HG03442 (cell line): ENCODE measurements at regions not wholly inside any gene's neighbourhood (a gene's known extent, or its start where the extent isn't known, plus 50 kb on each side); places are given as distances from the start of the nearest gene placed in this dataset.

Experiments
- ATAC-seq: cut with Tn5 transposase; IDR thresholded peaks from one replicate; pipeline ENCODE4 v1.9.1; 2021; ENCODE audit warnings: mild to moderate bottlenecking, moderate library complexity; ENCODE audit not compliant: unreplicated experiment

- no peak for ATAC-seq
These were observed 86.3 kb upstream of the PMEPA1 start for GRCh38 chr20:57795977-57796560.

- no peak for ATAC-seq
These were observed 85.5 kb upstream of the PMEPA1 start for GRCh38 chr20:57795342-57795697.

- no peak for ATAC-seq
These were observed 85.0 kb upstream of the PMEPA1 start for GRCh38 chr20:57794600-57795341.

GRCh38 chr20:57794036-57794435 is 84.2 kb upstream of the PMEPA1 start:
- ATAC-seq = no peak

GRCh38 chr20:57793421-57793820 is 83.6 kb upstream of the PMEPA1 start:
- no peak for ATAC-seq

GRCh38 chr20:57792386-57793080 is 82.7 kb upstream of the PMEPA1 start:
- ATAC-seq = no peak

- no peak for ATAC-seq
These were observed 82.2 kb upstream of the PMEPA1 start for GRCh38 chr20:57791966-57792365.

- no peak for ATAC-seq
These were observed 81.6 kb upstream of the PMEPA1 start for GRCh38 chr20:57791178-57791962.

- no peak for ATAC-seq
These were observed 80.4 kb upstream of the PMEPA1 start for GRCh38 chr20:57790176-57790575.

GRCh38 chr20:57788936-57789613 is 79.3 kb upstream of the PMEPA1 start:
- ATAC-seq = no peak

GRCh38 chr20:57787990-57788781 is 78.4 kb upstream of the PMEPA1 start:
- ATAC-seq = no peak

GRCh38 chr20:57787151-57787989 is 77.6 kb upstream of the PMEPA1 start:
- ATAC-seq = no peak

- ATAC-seq = no peak
These were observed 76.6 kb upstream of the PMEPA1 start for GRCh38 chr20:57786304-57786932.

GRCh38 chr20:57785720-57786119 is 75.9 kb upstream of the PMEPA1 start:
- no peak for ATAC-seq

GRCh38 chr20:57785061-57785460 is 75.2 kb upstream of the PMEPA1 start:
- ATAC-seq = no peak

- ATAC-seq = no peak
These were observed 74.4 kb upstream of the PMEPA1 start for GRCh38 chr20:57783956-57784837.

- ATAC-seq = no peak
These were observed 73.4 kb upstream of the PMEPA1 start for GRCh38 chr20:57783196-57783595.

GRCh38 chr20:57782631-57783041 is 72.8 kb upstream of the PMEPA1 start:
- no peak for ATAC-seq
